GM19395 (cell line): ENCODE measurements at regions not wholly inside any gene's neighbourhood (a gene's known extent, or its start where the extent isn't known, plus 50 kb on each side); places are given as distances from the start of the nearest gene placed in this dataset.
"Not testable (repeated sequence)": the region's sequence is repeated elsewhere in the genome, so short reads cannot be mapped to it uniquely, and the experiment has no call there.

Experiments used
- ATAC-seq: cut with Tn5 transposase; IDR thresholded peaks from one replicate; pipeline ENCODE4 v1.9.1; 2021; ENCODE audit warnings: mild to moderate bottlenecking, moderate library complexity; ENCODE audit not compliant: unreplicated experiment

DNA sequence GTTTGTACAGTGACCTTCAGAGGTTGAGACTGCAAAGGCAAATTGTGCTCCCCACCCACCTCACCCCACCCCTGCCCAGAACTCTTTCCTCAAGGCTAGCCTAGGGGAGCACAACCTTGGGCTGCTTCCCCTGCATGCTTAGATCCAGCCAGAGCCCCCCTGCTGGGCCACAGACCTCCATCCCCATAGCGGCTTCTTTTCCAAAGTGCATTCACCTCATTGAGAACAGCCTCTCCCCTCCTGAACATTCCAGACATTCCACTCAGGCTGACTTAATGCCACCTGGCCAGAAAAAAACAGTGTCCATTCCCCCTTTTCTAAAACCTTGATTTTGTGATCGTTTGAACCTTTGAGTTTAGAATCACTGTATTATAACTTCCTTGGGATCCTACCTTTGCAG is 124.4 kb upstream of the TOPAZ1 start:
- no peak for ATAC-seq

DNA sequence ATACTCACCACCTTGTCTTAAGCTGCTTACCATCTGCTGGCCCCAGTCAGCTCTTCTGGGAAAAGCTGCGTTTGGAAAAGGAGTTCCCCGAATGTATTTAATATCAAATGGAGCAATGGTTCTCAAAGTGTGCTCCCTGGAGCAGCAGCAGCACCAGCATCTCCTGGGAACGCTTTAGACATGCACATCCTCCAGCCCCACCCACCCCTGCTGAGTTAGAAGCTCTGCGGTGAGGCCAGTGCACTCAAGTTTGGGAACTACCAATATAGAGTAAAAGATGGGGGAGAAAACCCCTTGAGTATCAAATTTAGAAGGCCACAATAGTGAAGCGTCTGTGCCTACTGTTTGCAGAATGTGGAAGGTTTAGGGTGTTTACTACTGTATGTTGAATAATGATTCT is 124.0 kb upstream of the TOPAZ1 start:
- ATAC-seq = no peak

- ATAC-seq = no peak
These were observed 120.7 kb upstream of the TOPAZ1 start for GRCh38 chr3:44120721-44121582.

DNA sequence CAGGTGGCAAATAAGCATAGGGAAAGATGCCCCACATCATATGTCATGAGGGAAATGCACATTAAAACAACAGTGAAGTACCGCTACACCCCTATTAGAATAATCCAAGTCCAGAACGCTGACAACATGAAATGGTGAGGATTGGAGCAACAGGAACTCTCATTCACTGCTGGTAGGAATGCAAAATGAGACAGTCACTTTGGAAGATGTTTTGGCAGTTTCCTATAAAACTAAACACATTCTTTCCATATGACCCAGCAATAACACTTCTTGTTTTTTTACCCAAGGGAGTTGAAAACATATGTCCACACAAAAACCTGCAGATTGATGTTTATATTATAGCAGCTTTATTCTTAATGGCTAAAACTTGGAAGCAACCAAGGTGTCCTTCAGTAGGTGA is 116.4 kb upstream of the TOPAZ1 start:
- no peak for ATAC-seq

DNA sequence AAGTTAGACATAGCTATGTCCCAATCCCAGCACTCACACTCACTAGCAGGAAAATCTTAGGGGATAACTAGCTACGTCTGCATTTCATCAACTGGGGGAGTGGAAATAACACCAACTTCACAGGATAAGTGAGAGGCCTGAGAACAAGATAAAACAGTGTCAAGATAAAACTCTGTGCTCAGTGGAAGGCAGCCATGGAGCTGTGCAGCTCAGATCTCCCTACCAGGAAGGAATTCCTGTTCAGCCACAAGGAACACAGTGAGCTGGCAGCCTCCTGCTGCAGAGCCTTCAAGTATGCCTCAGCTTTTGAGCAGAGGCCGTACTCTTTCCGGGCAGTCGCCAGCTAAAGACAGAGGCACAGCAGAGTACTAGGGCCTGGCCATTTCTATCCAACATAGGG is 115.8 kb upstream of the TOPAZ1 start:
- no peak for ATAC-seq

DNA sequence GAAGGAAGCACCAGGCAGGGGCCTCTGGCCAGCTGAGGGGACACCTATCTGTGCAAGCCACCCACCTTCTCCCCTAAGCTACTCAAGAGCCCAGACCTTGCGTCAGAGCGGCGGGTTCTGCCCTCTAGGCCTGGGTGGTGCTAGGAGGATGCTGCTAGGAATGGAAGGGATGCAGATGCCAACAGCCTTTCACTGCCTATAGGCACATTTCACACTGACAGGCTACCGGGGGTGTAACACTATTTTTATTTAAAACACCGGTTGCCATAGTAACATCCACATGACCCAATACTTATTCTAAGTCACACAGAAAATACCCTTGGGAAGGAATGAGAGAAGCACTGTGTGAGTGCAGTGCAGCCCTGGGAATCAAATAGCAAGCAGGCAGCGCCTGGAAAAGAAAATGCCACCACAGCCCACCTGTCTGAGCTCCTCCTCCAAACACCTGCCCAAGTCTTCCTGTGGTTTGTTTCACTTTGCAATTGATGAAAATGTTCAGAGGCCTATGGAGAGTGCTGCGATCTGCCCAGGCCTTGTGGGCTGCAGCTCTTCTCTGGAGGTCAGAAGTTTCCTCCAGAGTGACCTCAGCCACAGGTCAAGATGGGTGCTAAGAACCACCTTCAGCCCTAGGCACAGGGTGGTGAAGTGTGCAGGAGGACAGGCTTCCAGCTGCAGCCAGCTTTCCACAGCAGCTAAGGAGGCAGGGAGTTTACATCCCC is 113.5 kb upstream of the TOPAZ1 start:
- no peak for ATAC-seq

GRCh38 chr3:44130249-44130648 is 111.4 kb upstream of the TOPAZ1 start:
- no peak for ATAC-seq

- no peak for ATAC-seq
These were observed 109.6 kb upstream of the TOPAZ1 start for GRCh38 chr3:44132061-44132460.

DNA sequence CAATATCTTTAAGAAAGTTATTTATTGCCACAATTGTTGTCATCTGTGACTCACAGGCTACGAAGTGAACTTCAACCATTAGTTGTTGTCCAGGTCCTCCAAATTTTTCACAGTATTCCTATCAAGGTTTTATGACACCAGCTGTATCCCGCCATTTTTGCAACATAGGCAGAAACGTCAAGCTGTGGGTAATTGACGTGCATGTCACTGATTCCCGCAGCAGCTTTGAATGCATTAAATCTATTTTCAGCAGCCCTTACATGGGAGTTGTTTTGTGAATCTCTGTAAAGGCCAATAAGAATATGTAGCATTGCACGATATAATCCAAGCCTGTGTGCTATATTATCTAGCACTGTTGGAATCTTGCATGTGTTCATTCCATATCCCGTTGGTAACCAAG is 109.1 kb upstream of the TOPAZ1 start:
- no peak for ATAC-seq

GRCh38 chr3:44136421-44136820 is 105.3 kb upstream of the TOPAZ1 start:
- ATAC-seq = no peak

- ATAC-seq = no peak
These were observed 95.6 kb upstream of the TOPAZ1 start for GRCh38 chr3:44146073-44146472.

DNA sequence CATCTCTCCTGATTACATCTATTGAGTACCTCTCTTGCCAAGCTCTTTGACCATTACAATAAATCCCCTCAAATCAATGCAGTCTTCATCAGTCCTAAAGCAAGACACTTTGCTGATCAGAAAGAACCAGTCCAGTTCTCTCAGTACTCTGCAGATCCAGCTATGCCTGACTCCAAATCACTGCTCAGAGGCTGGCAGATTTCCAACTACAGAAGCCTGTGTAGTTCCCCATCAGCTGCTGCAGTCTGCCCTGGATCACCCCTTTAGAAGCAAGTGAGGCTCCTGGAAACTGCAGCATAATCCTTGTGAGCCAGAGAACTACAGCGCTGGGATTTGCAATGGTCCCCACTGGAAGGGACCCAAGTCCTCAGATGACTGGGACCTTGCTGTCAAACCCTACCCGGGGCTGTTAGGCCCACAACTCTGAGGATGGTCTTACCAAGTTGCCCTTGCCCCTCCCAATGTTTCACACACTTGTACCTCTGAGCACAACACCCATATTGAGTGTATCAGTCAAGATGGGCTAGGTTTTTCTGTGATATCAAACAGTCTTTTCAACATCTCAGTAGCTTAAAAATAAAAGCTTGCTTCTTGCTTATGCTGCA is 81.9 kb upstream of the TOPAZ1 start:
- ATAC-seq = no peak

- ATAC-seq = no peak
These were observed 80.9 kb upstream of the TOPAZ1 start for GRCh38 chr3:44160818-44161217.

- ATAC-seq = no peak
These were observed 69.8 kb upstream of the TOPAZ1 start for GRCh38 chr3:44171891-44172290.

DNA sequence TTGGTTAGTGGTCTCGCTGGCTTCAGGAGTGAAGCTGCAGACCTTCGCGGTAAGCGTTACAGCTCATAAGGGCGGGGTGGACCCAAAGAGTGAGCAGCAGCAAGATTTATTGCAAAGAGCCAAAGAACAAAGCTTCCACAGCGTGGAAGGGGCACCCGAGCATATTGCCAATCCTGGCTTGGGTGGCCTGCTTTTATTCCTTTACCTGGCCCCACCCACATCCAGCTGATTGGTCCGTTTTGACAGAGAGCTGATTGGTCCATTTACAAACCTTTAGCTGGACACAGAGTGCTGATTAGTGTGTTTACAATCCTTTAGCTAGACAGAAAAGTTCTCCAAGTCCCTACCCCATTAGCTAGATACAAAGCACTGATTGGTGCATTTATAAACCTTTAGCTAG is 69.0 kb upstream of the TOPAZ1 start:
- not testable (repeated sequence) for ATAC-seq

GRCh38 chr3:44173263-44173662 is 68.4 kb upstream of the TOPAZ1 start:
- ATAC-seq = no peak

- ATAC-seq = no peak
These were observed 66.6 kb upstream of the TOPAZ1 start for GRCh38 chr3:44175070-44175469.

GRCh38 chr3:44179246-44179645 is 62.4 kb upstream of the TOPAZ1 start:
- no peak for ATAC-seq

GRCh38 chr3:44184319-44184953 is 57.2 kb upstream of the TOPAZ1 start:
- no peak for ATAC-seq

DNA sequence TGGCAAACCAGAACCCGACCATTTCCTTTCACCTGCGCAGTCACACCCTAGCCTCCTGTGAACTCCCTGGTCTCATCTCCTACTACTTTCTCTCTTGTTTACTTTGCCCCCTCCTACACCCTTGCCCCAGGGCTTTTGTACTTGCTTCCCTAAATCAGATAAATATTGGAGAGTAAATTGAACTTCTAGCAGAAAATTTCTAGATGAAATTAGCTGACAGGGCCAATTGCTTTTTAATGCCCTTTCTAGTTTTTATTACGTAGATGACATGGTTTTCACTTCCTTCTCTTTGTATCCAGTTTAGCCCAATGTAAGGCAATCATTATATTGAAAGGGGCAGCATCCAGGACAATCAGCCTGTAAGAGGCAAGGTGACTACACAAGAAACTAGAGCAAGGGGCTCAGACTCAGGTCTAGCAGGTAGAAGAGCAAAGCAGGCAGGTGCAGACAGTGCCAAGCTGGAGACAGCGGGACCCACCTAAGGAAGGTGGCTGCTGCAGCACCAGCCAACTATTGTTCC is 56.2 kb upstream of the TOPAZ1 start:
- no peak for ATAC-seq

GRCh38 chr3:44186111-44186672 is 55.5 kb upstream of the TOPAZ1 start:
- ATAC-seq = no peak
